ENCODE measurements at regions not wholly inside any gene's neighbourhood (a gene's known extent, or its start where the extent isn't known, plus 50 kb on each side); places are given as distances from the start of the nearest gene placed in this dataset.

DNA sequence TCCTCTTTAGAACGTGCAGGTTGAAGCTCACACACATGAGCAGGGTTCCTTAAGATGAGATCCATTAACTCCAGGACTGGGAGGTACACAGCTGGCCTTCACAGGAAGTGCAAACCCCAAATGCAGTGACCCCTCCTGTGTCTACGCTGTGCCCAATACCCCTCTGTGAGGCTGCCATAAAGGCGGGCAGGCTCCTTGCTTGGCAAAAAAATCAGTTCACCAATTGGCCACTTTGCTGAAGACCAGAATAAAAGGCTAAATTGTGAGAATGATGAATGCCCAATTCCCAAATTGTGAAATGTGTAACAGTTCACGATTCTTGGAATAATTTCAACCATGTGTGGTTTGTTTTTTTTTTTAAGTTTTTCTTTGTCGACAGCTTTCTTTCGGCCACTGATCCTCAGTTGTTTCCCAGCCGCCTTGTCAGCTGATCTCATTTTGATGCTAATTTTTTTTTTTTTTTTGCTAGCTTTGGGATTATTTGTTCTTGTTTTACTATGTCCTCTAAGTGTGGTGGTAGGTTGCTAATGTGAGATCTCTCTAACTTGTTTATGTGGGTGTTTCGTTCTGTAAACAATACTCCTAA lies 101.9 kb upstream of the PRSS58 start:
- no peaks in the 10 kb centered on the region for H3K36me3 Mint-ChIP-seq (ENCODE audit: low read depth)
- Histone ChIP-seq H3K9me3 (ENCODE audit: control insufficient read depth in 1 of 2, insufficient read depth in 1 of 2, low read length in 2 of 2) (no peaks in the 10 kb centered on the region), H3K36me3 (ENCODE audit: insufficient read depth, low read length) (no peaks in the 10 kb centered on the region), H3K4me3 (ENCODE audit: low read length) (no peak overlapping the region), H3K27ac (ENCODE audit: low read depth in 1 of 2, low read length in 2 of 2) (no peak overlapping the region), H3K4me1 (ENCODE audit: insufficient read depth, low read length) (peaks cover 19% of the 10 kb centered on the region), H3K27me3 (ENCODE audit: control insufficient read depth in 1 of 2, insufficient read depth in 2 of 2, low read length in 2 of 2) (peaks cover 0 to 5% of the 10 kb centered on the region in 2 experiments)
- intact Hi-C loops (cut with DNase I, micrococcal nuclease) = no loop called here
- peaks cover 50% of the 10 kb centered on the region for H3K4me1 Mint-ChIP-seq (ENCODE audit: low read depth)
- no peak overlapping the region for H3K27ac Mint-ChIP-seq
- TF ChIP-seq, protein P1, sequence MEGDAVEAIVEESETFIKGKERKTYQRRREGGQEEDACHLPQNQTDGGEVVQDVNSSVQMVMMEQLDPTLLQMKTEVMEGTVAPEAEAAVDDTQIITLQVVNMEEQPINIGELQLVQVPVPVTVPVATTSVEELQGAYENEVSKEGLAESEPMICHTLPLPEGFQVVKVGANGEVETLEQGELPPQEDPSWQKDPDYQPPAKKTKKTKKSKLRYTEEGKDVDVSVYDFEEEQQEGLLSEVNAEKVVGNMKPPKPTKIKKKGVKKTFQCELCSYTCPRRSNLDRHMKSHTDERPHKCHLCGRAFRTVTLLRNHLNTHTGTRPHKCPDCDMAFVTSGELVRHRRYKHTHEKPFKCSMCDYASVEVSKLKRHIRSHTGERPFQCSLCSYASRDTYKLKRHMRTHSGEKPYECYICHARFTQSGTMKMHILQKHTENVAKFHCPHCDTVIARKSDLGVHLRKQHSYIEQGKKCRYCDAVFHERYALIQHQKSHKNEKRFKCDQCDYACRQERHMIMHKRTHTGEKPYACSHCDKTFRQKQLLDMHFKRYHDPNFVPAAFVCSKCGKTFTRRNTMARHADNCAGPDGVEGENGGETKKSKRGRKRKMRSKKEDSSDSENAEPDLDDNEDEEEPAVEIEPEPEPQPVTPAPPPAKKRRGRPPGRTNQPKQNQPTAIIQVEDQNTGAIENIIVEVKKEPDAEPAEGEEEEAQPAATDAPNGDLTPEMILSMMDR (IDR thresholded peaks at IDR 0.05) = no peak
- peaks cover 14% of the 10 kb centered on the region for H3K27me3 Mint-ChIP-seq
- ATAC-seq (ENCODE audit: poor library complexity) = no peak
- H3K4me3 Mint-ChIP-seq = no peak overlapping the region
- POLR2A ChIA-PET = interaction anchor here (1.5 kb wide), 1 partner anchor 13 kb away, joined by 3 read pairs; no protein-coding TSS in a partner anchor
- CTCF ChIA-PET = interaction anchor here (1.1 kb wide), 1 partner anchor 26 kb away, joined by 3 read pairs; no protein-coding TSS in a partner anchor
- no peak for DNase-seq
- H3K9me3 Mint-ChIP-seq = no peaks in the 10 kb centered on the region

DNA sequence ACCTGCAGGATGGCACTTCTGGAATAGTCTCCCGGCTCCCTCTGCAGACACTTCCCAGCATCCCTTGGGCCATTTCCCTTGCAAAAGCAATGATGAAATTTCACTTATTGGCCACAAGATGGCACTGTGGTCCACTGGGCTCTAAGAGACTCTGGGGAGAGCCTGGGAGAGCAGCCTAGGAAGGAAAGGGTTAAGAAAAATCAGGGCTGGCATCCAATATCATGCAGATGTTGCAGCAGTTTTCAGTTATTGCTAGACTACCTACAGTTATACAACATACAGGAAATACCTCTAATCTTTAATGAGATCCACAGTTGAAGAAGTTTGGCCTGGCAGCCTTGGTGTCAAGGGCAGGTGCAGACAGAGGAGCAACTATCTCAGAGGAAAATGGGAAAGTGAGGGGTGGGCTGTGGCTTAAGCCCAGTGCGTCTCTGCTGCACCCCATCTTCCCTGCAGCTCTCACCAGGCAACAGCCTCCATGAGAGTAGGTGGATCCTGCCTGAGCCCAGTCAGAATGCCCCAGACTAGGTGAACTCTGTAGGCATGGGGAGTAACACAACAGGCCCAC lies 100.2 kb upstream of the PRSS58 start:
- DNase-seq = peak in 5 of 14 experiments; percentile 11 to 73 (median 58)
- no peak overlapping the region for H3K27ac Mint-ChIP-seq
- intact Hi-C loops (cut with DNase I, micrococcal nuclease) = no loop called here

DNA sequence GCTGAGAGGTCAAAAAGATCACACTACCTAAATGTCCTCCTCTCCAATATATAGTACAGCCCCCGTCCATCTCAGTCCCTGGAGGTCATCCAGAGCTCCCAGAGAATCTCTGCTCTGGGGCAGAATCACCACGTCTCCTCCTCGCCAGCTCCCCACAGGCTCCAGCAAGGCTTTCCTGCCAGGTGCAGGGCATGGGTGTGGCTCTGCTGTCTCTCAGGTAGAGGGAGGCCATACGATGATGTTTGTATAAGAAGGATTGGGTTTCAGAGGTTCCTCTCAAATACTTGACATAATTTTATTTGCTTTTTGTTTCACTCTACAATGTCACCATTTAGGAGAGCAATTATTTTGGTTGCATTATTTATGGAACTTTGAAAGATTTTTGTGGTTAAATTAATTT lies 98.3 kb upstream of the PRSS58 start:
- Mint-ChIP-seq H3K36me3 (ENCODE audit: low read depth) (no peaks in the 10 kb centered on the region), H3K4me3 (no peak overlapping the region), H3K9me3 (no peaks in the 10 kb centered on the region), H3K27ac (no peak overlapping the region), H3K27me3 (no peaks in the 10 kb centered on the region), H3K4me1 (ENCODE audit: low read depth) (peaks cover 53% of the 10 kb centered on the region)
- H3K4me3 ChIP-seq (ENCODE audit: low read length) = no peak overlapping the region
- H3K27me3 ChIP-seq (ENCODE audit: control insufficient read depth in 1 of 2, insufficient read depth in 2 of 2, low read length in 2 of 2) = no peaks in the 10 kb centered on the region
- no peak for ATAC-seq (ENCODE audit: poor library complexity)
- H3K4me1 ChIP-seq (ENCODE audit: insufficient read depth, low read length) = peaks cover 36% of the 10 kb centered on the region
- intact Hi-C loops (cut with DNase I, micrococcal nuclease) = no loop called here
- ChIA-PET CTCF (no interaction called here), POLR2A (no interaction called here)
- no peak overlapping the region for H3K27ac ChIP-seq (ENCODE audit: low read depth in 1 of 2, low read length in 2 of 2)
- DNase-seq = no peak
- H3K9me3 ChIP-seq (ENCODE audit: control insufficient read depth in 1 of 2, insufficient read depth in 1 of 2, low read length in 2 of 2) = no peaks in the 10 kb centered on the region
- no peaks in the 10 kb centered on the region for H3K36me3 ChIP-seq (ENCODE audit: insufficient read depth, low read length)
- TF ChIP-seq, protein P1 (IDR thresholded peaks at IDR 0.05) = no peak

More for the DNA sequence above, 100.2 kb upstream of the PRSS58 start:
- POLR2A ChIA-PET = no interaction called here
- Mint-ChIP-seq H3K36me3 (ENCODE audit: low read depth) (no peaks in the 10 kb centered on the region), H3K4me1 (ENCODE audit: low read depth) (peaks cover 55% of the 10 kb centered on the region), H3K27me3 (peaks cover 4% of the 10 kb centered on the region), H3K4me3 (no peak overlapping the region), H3K9me3 (no peaks in the 10 kb centered on the region)
- CTCF ChIA-PET = interaction anchor here (0.9 kb wide), 1 partner anchor 8 kb away, joined by 3 read pairs; no protein-coding TSS in a partner anchor
- H3K27ac ChIP-seq (ENCODE audit: low read depth in 1 of 2, low read length in 2 of 2) = no peak overlapping the region
- TF ChIP-seq, protein P1 (IDR thresholded peaks at IDR 0.05) = peak; percentile 75
- ATAC-seq (ENCODE audit: poor library complexity) = peak; percentile 57
- H3K4me3 ChIP-seq (ENCODE audit: low read length) = no peak overlapping the region
- H3K36me3 ChIP-seq (ENCODE audit: insufficient read depth, low read length) = no peaks in the 10 kb centered on the region
- peaks cover 32% of the 10 kb centered on the region for H3K4me1 ChIP-seq (ENCODE audit: insufficient read depth, low read length)
- H3K9me3 ChIP-seq (ENCODE audit: control insufficient read depth in 1 of 2, insufficient read depth in 1 of 2, low read length in 2 of 2) = no peaks in the 10 kb centered on the region
- H3K27me3 ChIP-seq (ENCODE audit: control insufficient read depth in 1 of 2, insufficient read depth in 2 of 2, low read length in 2 of 2) = no peaks in the 10 kb centered on the region
